ENCODE measurements at regions not wholly inside any gene's neighbourhood (a gene's known extent, or its start where the extent isn't known, plus 50 kb on each side); places are given as distances from the start of the nearest gene placed in this dataset.

DNA sequence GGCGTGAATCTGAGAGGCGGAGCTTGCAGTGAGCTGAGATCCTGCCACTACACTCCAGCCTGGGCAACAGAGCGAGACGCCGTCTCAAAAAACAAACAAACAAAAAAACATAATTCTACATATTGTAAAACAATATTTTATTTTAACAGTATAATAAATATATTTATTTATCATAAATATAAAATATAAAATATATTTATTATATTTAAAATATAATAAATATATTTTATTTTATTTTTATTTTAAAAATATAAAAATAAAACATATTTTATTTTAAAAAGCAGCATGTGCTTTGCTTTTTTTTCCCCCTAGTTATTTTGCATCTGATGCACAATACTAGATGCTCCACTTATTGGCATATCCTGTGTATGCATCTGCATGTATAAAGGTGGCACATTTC, 1634.6 kb upstream of the PCDH20 start:
- TF ChIP-seq POLR2A (IDR thresholded peaks at IDR 0.05): no peak
- TF ChIP-seq, protein P1, sequence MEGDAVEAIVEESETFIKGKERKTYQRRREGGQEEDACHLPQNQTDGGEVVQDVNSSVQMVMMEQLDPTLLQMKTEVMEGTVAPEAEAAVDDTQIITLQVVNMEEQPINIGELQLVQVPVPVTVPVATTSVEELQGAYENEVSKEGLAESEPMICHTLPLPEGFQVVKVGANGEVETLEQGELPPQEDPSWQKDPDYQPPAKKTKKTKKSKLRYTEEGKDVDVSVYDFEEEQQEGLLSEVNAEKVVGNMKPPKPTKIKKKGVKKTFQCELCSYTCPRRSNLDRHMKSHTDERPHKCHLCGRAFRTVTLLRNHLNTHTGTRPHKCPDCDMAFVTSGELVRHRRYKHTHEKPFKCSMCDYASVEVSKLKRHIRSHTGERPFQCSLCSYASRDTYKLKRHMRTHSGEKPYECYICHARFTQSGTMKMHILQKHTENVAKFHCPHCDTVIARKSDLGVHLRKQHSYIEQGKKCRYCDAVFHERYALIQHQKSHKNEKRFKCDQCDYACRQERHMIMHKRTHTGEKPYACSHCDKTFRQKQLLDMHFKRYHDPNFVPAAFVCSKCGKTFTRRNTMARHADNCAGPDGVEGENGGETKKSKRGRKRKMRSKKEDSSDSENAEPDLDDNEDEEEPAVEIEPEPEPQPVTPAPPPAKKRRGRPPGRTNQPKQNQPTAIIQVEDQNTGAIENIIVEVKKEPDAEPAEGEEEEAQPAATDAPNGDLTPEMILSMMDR (IDR thresholded peaks at IDR 0.05 in 4 of 5, conservative IDR thresholded peaks at IDR 0.05 in 1 of 5): no peak

All from gastrocnemius medialis (tissue), 4 donors.